RKO (cell line): ENCODE measurements at regions not wholly inside any gene's neighbourhood (a gene's known extent, or its start where the extent isn't known, plus 50 kb on each side); places are given as distances from the start of the nearest gene placed in this dataset.

Experiments used
- DNase-seq: peaks from one replicate; pipeline ENCODE4 v3.0.0-alpha.2; 2016; ENCODE audit warnings: low spot score

DNA sequence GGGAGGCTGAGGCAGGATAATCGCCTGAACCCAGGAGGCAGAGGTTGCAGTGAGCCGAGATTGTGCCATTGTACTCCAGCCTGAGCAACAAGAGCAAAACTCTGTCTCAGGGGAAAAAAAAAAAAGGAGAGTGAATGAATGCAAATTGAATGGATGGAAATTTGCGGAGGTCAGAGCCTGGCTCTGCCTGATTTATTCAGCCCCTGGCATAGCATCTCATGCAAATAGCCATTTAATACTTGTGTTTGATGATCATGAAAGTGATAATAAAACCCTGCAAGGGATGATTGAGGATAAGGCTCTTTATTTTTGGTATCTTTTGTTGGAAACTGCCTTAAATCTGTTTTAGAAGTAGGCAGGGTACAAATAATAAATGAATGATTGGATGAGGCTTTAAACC is 133.0 kb upstream of the SEMA6D start:
- DNase-seq = no peak

DNA sequence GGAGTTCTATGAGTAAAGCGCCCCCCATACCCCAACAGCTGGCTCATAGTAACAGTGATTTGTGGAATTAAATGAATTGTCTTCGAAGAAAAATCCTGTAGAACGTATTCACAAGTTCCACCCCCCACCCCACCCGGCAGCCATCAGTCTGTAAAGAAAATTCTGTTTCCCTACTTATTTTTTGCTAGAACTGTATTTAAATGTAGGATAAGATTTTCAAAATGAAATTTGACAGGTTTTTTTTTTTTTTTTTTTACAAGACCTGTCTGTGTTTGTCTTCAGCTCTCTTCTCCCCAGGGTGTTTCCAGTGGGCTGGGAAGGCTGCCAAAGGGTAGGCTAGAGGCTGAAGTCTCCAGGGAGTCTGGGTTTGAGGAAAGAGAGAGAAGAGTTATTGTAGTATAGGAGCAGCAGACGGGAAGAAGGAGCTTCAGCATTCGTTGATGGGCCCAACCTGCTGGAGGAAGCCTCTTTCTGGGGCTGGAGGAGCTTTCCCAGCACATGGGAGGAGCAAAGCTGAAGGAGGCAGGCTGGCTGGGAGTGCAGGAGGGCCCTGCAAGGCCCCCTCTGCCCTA is 130.6 kb upstream of the SEMA6D start:
- no peak for DNase-seq

DNA sequence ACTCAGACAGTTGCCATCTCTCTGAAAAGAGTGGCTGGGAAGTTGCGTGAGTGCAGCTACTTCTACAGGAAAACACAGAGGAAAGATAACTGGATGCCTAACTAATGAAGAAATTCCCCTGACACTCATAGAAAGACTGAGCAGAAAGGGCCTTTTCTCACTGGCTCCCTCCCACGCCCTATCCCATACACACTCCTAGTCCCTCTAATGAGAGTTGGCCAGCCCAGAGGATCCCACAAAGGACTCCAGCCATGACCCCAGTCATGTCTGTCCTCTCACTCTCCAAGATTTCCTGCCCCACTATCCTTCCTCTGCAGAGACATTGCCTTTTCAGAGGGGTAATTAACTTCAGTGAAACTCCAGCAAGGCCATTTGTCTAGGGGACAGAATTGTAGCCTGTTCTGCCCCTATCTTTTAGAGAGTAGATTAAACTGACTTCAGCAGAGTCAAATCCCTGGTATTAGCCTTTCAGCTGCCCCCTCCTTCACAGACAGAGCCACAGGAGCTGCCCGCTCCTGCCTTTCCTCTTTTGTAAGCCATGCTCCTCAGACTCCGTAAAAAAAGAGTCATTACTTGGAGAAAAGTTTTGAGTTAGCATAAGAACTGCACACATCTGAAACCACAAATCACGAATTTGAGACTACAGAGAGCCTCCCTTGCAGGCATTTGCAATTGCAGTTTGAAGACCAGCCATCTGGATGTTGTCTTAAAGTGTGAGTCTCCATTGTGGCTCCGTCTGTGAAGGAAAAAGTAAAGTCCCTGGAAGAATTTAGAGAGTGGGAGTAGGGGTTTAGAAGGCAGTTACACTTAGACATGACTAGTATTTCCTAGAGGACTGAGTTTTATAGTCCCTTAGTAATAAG is 129.1 kb upstream of the SEMA6D start:
- DNase-seq = no peak

DNA sequence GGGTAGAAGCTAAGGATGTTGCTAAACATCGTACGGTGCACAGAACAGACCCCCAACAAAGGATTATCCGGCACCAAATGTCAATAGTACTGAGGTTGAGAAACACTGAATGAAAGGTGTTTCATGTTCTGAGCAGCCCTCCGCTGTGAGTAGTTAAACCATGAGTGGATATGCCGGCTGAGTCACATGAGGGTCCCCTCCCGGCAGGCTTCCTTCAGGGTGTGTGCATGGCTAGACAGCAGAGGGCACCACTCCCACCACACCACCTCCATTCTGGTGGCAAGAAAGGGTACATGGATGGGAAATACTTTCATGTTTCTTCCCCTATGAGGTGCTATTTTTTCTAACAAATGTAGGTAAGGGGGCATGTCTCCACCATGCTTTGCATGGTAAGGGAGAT is 128.3 kb upstream of the SEMA6D start:
- no peak for DNase-seq

DNA sequence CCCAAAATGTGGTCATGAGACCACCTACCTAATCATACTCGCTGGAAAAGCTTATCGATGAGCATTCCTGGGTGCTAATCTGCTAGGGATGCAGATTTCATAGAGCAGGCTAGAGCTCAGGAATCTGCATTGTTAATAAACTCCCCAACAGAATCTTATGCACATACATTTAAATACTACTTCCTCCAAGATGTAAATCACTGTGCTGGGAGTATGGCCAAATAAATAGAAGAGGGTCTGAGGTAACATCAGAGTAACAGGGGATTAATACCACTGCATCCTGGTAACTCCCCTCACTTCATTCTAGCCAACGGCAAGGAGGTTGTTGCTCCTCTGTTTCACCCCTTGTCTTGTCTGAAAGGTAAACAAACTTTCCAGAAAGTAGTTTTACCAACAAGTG is 118.3 kb upstream of the SEMA6D start:
- DNase-seq = no peak

DNA sequence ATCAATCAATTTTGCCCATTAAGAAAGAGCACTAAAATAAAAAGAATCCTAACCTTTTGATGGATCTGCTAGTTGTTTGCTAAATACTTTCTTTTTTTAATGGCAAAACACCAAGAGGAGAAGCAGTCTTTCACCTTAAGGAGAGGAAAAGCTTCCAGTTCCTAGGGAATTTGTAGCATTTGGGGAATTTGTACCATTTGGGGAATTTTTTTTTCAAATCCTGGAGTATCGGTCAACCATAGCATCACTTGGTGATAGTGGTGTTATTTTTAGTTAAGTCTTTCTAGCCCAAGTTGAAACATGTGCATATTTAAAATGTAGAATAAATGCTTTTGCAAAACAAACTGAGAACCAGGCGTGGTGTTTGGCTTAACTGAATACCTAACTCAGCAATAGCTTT is 117.5 kb upstream of the SEMA6D start:
- no peak for DNase-seq

DNA sequence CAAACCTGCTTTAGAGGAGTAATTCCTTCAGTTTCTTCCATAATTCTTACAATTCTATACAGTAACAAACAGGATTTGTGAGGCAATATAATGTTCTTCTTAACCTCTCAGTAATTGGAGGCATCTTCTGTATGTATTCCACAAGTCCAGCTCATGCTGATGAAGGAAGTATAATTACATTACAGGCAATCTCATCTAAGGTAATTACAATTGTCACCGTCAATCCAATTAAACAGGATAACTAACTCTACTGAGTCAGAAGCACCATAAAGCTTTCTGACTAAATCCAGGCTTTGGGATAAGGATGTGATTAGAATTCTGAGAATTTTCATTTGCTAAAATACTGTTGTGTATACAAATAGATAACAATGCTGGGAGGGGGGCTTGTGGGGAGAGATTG is 115.2 kb upstream of the SEMA6D start:
- DNase-seq = no peak

DNA sequence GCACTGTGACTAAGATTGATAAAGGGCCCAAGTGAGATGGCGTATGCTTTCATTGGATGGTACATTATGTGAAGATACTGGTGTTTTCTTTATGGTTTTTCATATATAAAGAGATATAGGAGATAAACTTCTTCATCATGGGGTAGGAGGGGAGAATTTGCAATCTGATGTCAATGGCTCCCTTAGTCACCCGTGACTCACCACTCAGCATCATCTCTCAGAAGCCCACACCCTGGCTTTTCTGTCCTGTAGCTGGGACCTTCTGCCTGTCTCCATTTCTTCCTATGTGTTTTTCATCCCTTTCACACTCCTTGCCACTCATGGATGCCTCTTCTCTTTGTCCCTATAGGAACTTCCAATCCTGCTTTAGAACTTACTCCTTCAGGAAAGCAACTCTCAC is 114.3 kb upstream of the SEMA6D start:
- no peak for DNase-seq

DNA sequence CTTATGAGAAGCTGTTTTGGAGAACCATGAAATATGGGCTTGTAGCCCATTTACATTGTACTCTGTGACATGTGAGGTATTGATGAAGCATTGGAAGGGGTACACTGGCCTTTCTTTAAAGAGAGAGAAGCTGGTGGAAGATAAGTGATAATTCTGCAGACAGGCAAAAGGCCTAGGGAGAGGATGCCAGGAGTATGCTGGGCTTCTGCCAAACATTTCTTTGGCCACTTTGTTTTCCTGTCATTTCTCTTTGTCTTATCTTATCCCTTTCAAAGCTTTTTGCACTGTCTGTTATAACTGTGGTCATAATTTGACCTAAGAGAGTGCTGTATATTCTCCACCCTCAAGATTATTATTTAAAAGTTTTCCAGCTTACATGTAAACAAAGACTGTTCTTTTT is 109.6 kb upstream of the SEMA6D start:
- no peak for DNase-seq

DNA sequence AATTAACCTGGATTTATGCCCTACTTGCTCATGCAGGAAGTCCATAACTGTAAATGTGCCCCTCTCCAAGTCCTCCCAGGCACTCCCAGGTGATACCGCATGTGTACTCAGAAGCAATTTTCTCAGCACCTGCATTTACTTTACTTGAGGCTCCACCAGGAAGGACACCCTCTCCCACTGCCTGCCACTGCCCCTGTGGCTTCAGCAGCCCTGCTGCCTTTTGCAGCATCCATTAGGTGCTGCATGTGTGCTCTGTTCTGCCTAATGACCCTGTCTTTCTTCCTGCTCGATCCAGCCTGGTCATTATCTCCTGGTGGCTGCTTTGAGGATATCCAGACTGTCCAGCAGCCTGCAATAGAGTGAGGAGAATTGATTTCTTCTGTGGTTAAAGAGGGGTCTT is 107.6 kb upstream of the SEMA6D start:
- no peak for DNase-seq

DNA sequence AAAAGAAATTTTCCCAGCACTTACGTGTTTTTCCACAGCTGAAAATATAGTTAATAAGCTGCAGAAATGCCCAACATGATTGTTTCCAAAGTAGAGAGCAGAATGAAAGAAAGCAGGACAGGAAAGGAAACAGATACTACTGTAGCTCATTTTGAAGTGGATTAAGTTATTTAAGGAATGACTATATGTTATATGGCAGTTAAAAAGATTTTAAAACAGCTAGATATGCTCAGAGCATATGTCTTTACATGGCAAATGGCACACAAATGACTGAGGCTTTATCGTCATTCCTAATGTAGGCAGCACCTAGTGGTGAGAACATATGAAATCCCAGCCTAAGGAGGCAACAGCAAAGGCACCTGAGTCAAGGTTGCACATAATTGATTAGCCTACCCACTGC is 106.6 kb upstream of the SEMA6D start:
- DNase-seq = no peak

DNA sequence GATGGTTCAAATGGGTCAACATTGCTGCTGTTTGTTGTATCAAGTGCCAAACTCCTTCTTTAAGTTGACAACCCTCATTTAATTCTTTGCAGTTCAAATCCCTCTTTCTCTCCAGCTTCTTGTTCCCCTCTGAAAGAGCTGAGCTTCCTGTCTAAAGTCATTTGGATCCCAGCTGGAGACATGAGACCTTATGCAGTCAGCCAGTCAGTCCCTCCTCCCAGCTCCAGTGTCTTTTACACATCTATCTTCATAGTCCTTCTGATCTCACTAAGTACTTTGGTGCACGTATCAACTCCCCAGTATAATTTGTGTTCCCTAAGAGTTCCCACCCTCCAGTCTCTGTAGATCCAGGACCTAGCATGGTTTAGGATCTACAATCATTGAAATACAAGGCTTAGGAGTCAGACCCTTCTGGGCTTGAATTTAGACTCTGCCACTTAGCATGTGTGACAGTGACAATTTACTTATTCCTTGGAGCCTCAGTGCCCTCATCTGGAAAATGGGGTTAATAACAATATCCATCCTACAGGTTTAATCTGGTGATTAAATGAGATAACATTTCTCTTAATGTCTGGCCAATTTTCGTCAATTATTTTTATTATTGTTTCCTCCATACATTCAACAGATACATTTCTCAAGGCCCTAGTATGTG is 102.8 kb upstream of the SEMA6D start:
- DNase-seq = no peak

DNA sequence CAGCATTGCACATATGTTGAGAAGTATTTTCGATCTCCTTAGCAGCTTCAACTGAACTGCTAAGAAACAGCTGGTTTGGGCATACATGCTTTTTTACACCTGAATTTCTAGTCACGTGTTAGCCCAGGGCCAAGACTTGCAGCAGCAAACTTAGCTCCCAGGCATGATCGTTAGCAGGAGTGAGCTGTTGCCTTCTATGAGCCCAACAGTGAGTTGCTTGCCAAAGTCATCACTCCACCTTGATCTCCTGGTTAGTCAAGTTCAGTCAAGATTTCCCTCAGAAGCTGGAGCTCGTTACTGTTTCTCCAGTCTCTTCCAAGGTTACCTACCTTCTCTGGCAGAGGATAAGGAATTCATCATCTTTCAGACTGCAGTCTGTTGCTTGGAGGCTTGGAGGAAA is 100.4 kb upstream of the SEMA6D start:
- no peak for DNase-seq

DNA sequence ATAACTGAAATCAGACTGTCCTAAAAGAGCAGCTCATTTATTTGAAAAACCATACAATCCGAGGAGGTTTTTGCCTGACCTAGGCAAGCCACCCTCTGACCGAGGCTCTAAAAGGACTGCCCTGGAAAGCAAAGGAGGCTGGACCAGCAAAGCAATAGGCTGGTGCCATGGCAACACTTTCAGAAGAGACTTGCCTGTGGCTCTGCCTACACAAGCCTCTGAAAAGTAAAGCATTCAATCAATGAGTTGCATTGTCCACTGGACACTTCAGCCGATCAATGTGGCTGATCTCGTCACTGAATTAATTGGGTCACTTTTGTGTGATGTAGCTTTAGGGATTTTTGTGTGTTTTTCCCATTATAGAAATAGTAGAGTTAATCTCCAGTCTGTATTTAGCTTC is 99.1 kb upstream of the SEMA6D start:
- DNase-seq = no peak

DNA sequence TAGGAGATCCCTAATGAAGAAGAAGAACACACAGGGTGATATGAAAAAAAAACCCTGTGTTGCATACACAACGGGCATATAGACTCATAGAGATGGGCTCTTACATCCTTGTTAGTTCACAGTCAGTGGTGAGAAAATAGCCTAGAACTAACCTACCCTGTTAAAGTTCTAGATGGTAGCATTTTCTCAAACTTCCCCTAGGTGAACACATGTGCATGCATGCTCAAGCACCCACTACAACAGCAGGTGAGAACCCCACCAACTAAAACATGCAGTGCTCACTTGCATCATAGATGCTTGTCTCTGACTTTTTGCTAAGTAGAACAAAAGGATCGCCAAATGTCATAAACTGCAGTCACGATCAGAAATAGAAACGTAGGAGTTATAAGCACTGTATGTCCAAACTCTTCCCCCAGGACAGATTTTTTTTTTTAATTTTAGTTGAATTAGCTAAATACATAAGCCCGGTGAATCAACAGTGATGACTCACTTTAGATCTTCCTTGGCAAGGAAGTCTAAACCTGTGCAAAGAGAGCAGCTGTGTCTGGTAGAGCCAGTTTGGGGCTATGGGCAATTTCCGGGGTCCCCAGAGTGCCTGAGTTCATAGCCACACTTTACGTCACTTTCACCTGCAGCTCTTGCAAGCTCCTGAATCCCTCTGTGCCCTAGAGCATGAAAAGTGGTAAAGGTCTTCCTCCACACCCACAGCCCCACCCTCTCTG is 96.2 kb upstream of the SEMA6D start:
- DNase-seq = no peak

DNA sequence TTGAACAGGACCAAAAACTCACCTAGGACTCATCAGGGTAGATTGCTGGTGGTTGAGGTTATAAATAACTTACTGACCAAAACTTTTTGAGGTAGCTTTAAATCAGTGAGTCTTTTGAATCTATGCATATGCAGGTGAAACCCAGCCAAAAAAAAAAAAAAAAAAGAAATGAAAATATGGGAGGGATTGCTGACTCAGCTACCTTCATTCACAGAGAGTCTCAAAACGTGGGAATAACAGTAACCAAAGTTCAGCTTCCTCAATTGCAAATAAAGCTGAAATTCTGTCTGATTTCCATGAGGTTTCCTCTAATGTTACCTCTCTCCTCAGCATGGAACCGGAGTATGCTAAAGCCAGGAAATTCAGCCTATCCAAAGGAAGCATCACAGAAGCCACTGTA is 95.2 kb upstream of the SEMA6D start:
- DNase-seq = no peak

DNA sequence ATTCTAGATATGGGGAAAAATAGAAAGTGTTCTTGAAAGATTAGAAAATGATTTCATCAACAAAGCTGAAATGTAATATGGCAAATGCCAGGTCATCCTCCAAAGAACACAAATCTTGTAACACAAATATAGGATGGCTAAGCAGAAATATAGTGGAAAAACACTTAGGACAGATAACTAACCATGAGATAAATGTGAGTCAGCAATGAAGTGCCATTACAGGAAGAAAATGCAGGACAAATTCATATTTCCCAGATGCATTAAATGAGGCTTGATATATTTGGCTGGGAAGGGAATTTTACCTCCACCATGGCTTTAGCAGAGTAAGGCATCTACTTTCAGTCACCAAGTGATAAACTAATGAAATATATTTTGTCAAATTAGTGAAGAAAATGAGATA is 92.8 kb upstream of the SEMA6D start:
- DNase-seq = no peak

DNA sequence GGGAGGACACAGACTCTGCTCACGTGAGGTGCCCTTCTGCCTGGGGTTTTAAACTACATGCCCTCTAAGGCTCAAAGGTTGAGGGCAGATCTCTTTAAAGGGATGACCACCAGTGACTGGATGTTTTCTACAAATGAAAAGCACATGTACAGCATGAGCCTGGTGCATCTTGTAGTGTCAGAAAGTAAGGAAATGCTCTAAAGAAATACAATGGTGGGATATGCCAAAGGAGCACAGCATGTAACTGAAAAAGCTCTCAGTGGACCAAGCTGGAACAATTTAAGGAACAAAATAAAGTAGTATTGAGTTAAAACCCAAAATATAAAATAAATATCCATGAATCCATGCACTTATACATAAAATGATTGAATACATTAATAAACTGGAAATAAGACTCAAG is 78.3 kb upstream of the SEMA6D start:
- DNase-seq = no peak

DNA sequence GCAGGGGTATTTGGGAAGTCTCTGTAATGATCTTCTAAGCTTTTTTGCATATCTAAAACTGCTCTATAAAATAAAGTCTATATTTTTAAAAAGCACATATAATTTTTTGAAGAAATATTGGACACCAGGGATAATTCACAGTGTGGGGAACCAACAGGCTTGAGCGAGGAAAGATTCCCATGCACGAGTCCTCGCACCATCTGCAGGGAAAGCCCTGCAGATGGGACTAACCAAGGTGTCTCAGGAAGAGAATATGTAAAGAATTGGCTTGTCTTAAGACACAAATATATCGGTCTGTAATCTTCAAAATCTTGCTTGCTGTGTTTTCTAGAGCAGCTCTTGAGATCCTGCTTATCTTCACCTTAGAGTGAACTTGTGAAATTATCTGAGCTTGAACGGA is 77.2 kb upstream of the SEMA6D start:
- no peak for DNase-seq

DNA sequence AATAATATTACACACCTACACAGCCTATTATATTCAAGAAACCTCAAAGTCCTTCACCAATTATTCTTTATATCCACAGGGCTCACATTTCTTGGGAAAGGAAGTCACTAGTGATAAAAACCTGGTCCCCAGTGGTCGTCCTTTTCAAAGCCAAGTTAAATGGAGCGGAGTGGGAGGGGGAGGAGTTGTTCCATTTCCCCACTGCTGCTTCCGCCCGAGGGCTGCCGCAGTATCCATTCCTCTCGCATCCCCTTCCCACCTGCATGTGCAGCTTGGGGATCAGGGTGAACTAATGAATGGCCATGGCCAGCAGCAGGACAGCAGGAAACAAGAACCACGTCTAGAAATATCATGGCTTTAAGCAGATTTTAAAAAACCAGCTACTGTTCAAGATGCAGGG is 76.4 kb upstream of the SEMA6D start:
- DNase-seq = no peak

DNA sequence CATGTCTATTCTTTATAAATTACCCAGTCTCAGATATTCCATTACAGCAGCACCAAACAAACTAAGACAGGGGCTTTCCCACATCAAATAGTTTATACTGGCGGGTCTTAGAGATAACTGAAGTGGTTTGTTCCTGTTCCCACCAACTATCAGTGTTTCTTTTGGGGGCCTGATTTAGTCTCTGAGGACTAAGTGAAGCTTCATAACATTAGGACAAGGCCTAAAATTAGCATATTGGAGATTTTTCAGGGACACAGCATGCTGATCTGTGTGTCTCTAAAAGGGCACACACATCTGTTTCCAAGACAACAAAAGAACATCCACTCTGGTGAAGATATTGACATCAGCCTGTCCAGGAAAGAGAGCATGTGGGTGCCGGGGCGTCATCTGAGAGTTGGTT is 72.6 kb upstream of the SEMA6D start:
- no peak for DNase-seq

DNA sequence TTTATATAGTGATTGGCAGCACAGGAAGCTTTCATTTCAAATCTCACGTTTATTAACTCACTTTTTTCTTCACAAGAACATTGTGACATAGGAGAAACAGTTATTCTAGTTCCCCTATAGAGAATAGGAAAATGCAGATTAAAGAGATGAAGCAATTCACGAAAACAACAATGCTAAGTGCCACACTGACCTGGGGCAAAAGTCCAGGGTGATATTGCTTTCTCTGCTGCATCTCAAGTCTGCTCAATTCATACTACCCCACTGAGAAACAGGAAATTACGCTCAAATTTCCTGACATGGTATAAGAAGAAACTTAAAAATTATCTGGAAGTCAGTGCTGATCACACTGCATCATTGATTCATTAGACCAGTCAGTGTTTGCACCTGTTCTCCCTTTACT is 66.7 kb upstream of the SEMA6D start:
- no peak for DNase-seq

DNA sequence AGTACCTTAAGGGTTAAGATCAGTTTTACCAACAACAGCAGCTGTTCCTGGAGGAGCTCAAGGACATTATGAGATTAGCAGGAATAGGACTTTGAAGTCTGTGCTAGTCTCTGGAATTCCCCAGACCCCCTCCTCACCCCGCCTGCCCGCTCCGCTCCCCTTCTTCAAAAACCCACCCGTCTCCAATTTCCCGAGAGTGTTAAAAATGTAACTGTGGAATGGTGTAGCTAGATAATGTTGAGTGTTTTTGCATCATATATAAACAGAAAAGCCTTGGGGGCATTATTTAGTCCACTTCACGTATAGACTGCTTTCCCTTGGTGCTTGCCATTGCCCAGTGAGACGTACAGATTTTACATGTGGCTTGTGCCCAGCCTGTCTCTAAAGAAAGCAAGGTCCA is 65.0 kb upstream of the SEMA6D start:
- no peak for DNase-seq
